ENCODE measurements at regions not wholly inside any gene's neighbourhood (a gene's known extent, or its start where the extent isn't known, plus 50 kb on each side); places are given as distances from the start of the nearest gene placed in this dataset.

DNA sequence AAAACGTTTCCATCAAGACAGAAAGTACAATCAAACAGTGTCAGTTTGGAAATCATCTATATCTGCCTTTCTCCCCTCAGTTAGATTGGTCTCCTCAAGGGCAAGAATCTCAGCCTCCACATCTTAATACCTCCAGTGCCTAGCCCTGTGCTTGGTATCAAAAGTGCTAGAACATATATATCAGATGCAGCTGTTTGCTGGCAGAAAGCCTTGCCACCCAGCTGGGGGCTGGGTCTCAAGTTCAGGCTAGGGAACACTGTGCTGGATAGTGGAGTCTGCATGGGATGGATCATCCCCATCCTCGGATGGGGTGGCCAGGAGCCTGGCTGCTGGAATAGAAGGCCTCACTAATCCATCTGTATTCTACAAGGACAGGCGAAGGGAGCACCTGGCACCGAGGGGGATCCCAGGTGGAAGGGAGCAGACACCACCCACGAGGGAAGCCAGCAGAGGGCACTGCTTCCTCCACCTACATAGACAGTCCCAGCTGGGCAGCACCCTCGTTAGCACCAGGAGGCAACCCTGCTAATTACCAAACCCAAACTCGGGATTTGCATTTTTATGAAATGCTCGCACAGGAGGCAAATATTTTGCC, 602.2 kb downstream of the BUD13 start:
- TF ChIP-seq, protein P1, sequence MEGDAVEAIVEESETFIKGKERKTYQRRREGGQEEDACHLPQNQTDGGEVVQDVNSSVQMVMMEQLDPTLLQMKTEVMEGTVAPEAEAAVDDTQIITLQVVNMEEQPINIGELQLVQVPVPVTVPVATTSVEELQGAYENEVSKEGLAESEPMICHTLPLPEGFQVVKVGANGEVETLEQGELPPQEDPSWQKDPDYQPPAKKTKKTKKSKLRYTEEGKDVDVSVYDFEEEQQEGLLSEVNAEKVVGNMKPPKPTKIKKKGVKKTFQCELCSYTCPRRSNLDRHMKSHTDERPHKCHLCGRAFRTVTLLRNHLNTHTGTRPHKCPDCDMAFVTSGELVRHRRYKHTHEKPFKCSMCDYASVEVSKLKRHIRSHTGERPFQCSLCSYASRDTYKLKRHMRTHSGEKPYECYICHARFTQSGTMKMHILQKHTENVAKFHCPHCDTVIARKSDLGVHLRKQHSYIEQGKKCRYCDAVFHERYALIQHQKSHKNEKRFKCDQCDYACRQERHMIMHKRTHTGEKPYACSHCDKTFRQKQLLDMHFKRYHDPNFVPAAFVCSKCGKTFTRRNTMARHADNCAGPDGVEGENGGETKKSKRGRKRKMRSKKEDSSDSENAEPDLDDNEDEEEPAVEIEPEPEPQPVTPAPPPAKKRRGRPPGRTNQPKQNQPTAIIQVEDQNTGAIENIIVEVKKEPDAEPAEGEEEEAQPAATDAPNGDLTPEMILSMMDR (conservative IDR thresholded peaks at IDR 0.05 in 1 of 2, IDR thresholded peaks at IDR 0.05 in 1 of 2; ENCODE audit: extremely low read depth in 1 of 2, insufficient read depth in 1 of 2, low read depth in 1 of 2, low read length in 2 of 2), result peak; percentile 4 to 35
- no peak for TF ChIP-seq EZH2 (IDR thresholded peaks at IDR 0.05; ENCODE audit: borderline replicate concordance, low read length)

Measured in mammary epithelial cell (primary cell).